GM12872 (cell line): ENCODE measurements at regions not wholly inside any gene's neighbourhood (a gene's known extent, or its start where the extent isn't known, plus 50 kb on each side); places are given as distances from the start of the nearest gene placed in this dataset.

ENCODE experiments used
- TF ChIP-seq, protein P1 (sequence below): IDR thresholded peaks from 3 replicates; pipeline ENCODE4 v1.5.1; 2011; ENCODE audit warnings: low read depth, mild to moderate bottlenecking, low read length, moderate library complexity; ENCODE audit not compliant: insufficient read depth

DNA sequence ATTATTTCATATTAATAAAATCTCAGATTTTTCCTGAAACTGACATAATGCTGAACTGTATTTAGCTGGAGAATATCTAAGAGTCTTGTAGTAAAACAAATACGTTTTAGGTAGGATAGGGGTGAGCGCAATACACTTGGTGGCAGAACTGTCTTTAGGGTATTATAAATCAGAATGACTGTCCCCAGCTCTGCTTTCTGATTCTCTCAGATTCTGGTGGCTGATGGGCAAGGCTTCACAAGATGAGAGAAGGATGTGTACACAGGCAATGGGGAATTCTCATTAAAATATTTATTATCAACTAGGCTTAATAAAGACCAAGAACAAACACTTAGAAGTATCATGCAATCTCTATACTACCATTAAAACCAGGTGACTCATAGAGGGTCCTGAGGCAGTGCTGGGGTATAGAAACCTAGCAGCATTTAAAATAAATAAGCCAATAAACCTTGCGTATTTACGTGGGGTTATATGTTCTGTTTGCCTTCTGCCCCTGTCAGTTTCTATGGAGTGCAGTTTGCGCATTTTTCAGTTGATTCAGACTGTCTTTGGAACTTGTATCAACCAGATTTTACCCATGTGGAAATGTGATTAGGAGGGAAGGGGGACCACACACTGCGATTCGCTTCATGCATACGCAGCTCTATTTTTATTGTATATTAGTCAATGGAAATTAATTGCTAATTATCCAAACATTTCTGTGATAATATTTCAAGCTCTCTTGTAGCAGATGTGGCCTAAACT, 1150.7 kb upstream of the WWC1 start:
- TF ChIP-seq, protein P1, sequence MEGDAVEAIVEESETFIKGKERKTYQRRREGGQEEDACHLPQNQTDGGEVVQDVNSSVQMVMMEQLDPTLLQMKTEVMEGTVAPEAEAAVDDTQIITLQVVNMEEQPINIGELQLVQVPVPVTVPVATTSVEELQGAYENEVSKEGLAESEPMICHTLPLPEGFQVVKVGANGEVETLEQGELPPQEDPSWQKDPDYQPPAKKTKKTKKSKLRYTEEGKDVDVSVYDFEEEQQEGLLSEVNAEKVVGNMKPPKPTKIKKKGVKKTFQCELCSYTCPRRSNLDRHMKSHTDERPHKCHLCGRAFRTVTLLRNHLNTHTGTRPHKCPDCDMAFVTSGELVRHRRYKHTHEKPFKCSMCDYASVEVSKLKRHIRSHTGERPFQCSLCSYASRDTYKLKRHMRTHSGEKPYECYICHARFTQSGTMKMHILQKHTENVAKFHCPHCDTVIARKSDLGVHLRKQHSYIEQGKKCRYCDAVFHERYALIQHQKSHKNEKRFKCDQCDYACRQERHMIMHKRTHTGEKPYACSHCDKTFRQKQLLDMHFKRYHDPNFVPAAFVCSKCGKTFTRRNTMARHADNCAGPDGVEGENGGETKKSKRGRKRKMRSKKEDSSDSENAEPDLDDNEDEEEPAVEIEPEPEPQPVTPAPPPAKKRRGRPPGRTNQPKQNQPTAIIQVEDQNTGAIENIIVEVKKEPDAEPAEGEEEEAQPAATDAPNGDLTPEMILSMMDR, result no peak

DNA sequence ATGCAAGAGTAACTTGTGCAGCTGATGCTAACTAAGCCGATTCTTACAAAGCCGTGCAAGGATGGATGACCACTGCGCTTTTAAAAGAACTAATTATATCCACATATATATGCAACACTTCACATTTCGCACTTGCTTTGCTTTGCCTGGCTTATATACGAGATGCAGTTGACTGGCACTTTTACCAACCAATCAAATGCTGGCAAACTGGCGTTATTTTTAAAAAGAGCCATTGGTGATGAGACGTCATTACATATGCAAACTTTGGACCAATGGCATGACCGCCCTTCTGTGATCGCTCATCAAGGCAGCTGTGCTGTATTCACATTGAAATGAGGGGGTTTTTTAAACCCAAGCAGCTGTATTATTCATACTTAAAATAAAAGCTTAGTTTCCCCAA, 1147.7 kb upstream of the WWC1 start:
- TF ChIP-seq, protein P1, result no peak

DNA sequence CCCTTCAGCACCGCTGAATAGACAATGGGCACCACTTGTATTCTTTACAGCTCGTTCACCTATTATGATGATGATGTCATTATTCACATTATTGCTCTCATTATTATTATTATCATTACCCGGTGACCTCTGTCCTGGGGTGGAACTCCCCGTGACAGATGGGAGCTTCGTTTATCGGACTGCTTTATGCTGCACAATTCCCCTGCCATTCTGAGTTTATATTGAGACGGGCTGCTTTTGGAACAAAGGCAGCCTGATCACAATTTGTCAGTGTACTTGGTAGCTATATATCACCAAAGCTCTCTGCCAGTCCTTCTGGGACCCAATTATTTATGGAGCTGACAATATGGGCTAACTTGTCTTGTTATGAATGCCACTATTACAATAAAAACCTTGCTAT, 1145.6 kb upstream of the WWC1 start:
- TF ChIP-seq, protein P1, result no peak

DNA sequence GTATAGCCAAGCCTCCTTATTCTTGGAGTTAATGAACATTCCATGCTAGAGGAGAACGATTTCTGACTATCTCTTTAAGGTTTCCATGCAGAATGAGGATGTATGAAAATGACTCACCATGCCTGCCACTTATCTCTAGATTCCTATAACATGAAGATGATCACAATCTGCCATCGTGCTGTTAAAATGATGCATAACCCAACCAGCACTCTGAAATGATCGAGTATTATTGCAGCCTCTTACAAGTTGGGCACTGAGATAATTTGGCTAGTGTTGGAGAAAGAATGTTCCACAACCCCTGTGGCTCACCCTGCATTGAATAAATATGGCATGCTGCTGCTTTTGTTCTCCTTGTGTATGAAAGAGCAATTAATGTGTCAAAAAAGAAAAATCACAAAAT, 1143.6 kb upstream of the WWC1 start:
- TF ChIP-seq, protein P1, result no peak

DNA sequence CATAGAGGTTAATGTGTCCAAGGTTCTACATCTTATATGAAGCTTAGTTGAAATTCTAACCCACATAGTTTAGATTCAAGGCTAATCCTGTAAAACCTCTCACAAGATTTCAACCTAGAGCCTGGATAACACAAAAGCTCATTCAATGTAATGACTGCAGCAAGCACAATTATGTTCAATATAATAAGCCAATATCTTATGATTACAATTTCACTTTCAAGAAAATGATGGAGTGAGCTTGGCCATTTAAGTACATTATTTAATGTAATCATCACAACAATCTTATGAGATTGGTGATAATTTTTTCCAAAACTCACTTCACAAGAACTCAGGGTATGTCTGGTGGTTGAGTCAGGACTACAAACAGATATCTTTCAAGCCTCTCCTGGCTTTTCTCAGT, 1140.8 kb upstream of the WWC1 start:
- TF ChIP-seq, protein P1, result no peak

DNA sequence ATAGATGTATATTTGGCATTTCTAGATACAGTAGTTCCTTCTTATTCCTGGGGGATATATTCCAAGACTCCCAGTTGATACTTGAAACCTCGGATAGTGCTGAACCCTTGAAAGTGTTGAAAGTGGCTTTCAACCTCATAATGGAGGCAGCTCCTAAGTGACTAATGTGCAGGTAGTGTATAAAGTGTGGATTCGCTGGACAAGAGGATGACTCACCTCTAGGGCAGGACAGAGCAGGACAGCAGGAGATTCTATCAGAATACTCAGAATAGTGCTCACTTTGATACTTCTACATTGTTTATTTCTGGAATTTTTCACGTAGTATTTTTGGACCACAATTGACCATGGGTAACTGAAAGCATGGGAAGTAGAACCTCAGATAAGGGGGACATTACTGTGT, 1138.9 kb upstream of the WWC1 start:
- TF ChIP-seq, protein P1, result no peak

DNA sequence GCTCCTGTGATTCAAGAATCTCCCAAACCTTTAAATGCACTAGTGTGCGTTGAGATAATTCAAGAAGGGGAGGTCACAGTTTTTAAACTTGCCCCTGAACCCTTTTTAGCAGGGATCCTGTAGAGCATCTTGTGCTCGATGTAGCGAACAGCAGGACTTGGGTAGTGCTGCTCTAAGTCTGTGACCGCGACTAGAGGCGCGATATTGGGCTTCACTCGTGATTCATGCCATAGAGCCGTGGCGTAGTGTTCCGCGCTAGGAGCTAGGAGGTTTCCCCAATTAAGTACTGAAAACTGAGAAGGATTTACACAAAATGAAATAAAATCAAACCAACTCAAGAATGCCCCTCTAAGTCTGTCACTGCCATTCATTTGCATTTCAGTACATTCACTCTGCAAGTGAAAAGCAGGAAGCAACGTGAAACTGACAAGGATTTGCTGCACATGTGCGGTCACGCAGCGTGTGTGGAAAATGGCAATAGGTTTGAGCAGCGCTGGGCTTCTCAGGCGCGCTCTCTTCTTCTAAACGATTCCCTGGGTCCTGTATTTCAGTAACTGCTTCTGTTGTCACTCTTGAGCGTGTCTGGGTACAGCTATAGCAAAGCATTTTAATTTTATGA, 1135.9 kb upstream of the WWC1 start:
- TF ChIP-seq, protein P1, result no peak
